ENCODE measurements at regions not wholly inside any gene's neighbourhood (a gene's known extent, or its start where the extent isn't known, plus 50 kb on each side); places are given as distances from the start of the nearest gene placed in this dataset.

- Histone ChIP-seq H3K9me1 (ENCODE audit: insufficient read depth, low read length) (0 out of 2 replicates have a peak, but pooled peaks cover 4% of the 10 kb centered on the region), H3K4me1 (ENCODE audit: control insufficient read depth, insufficient read depth, low read length) (peaks cover 4% of the 10 kb centered on the region; the same call in 1 of the 2 replicates), H3K23ac (ENCODE audit: low read depth, low read length) (peak overlapping the region; percentile 89; the same call in 1 of the 2 replicates), H2BK120ac (ENCODE audit: low read depth, low read length) (peak overlapping the region; percentile 89), H3K18ac (ENCODE audit: low read depth, low read length) (peak overlapping the region; percentile 89; the same call in 1 of the 2 replicates), H4K5ac (ENCODE audit: low read depth, low read length) (no peak overlapping the region), H3K14ac (replicated peaks; ENCODE audit: low read depth, low read length) (peak overlapping the region; percentile 61; the same call in 1 of the 2 replicates), H3K4me3 (ENCODE audit: insufficient read depth, low read depth, low read length) (no peak overlapping the region), H2AFZ (replicated peaks; ENCODE audit: low read length, poor library complexity) (peak overlapping the region; percentile 4), H3K27me3 (ENCODE audit: control insufficient read depth, insufficient read depth, low read length) (no peaks in the 10 kb centered on the region), H3K27ac (ENCODE audit: insufficient read depth, low read length) (no peak overlapping the region; the same call in 1 of the 2 replicates), H4K20me1 (ENCODE audit: insufficient read depth, low read length) (no peaks in the 10 kb centered on the region), H4K8ac (ENCODE audit: low read depth in 2 of 2, low read length in 2 of 2) (peak overlapping the region; percentile 38 to 72), H3K9ac (ENCODE audit: low read depth, low read length) (no peak overlapping the region), H3K4me2 (ENCODE audit: low read depth, low read length) (no peak overlapping the region), H2AK9ac (replicated peaks; ENCODE audit: low read depth, low read length, poor library complexity) (no peak overlapping the region), H3K36me3 (ENCODE audit: control insufficient read depth, insufficient read depth, low read length) (no peaks in the 10 kb centered on the region), H2BK5ac (ENCODE audit: low read depth, low read length, poor library complexity, severe bottlenecking) (peak overlapping the region; percentile 88), H3K56ac (ENCODE audit: extremely low read depth, insufficient read depth, low read length) (no peak overlapping the region), H4K91ac (ENCODE audit: insufficient read depth, low read depth, low read length) (peak overlapping the region; percentile 68), H3K4ac (ENCODE audit: low read depth, low read length) (peak overlapping the region; percentile 88), H2AK5ac (ENCODE audit: low read depth, low read length) (peak overlapping the region; percentile 91; the same call in 1 of the 2 replicates), H2BK15ac (ENCODE audit: low read depth, low read length) (0 out of 3 replicates have a peak overlapping the region, but pooled peaks have one; percentile 93), H2BK20ac (ENCODE audit: low read depth, low read length) (peak overlapping the region; percentile 92), H3K79me1 (ENCODE audit: low read depth in 1 of 2, low read length in 2 of 2) (no peaks in the 10 kb centered on the region), H3K9me3 (ENCODE audit: control insufficient read depth, insufficient read depth, low read length) (no peaks in the 10 kb centered on the region)
- BruUV-seq (replicated peaks), result no TSS peak
- DNase-seq, result peak; percentile 88
- peak; percentile 88 for ATAC-seq (ENCODE audit: low read depth)
- no CpG with 5 or more reads among the region's 5 CpGs for WGBS, 2 experiments (ENCODE audit: extremely low coverage in 2 of 2, insufficient read length in 1 of 2)
- intact Hi-C loops (cut with micrococcal nuclease), result no loop called here
- POLR2A ChIA-PET (ENCODE audit: unreplicated experiment), result no interaction called here
- in situ Hi-C loops (cut with MboI; ENCODE audit: low sequenced_read_pairs), result no loop called here
- TF ChIP-seq SMC3 (IDR thresholded peaks at IDR 0.05; ENCODE audit: low read depth, low read length), result no peak
- peak; percentile 59 for TF ChIP-seq RCOR1 (IDR thresholded peaks at IDR 0.05; ENCODE audit: insufficient replicate concordance, low read length)
- no peak for TF ChIP-seq CEBPB (IDR thresholded peaks at IDR 0.05; ENCODE audit: low read depth, low read length)
- dilution Hi-C loops (cut with HindIII; ENCODE audit: low sequenced_read_pairs, unreplicated experiment), result no loop called here
- CTCF ChIA-PET, result no interaction called here
Measured at GRCh38 chr10:36578306-36578705, 547.1 kb upstream of the ANKRD30A start.

Measured in IMR-90 (cell line).